NCI-H1694 (cell line): ENCODE measurements at regions not wholly inside any gene's neighbourhood (a gene's known extent, or its start where the extent isn't known, plus 50 kb on each side); places are given as distances from the start of the nearest gene placed in this dataset.

Experiments
- DNase-seq: peaks from one replicate; lab custom pipeline; 2025; lab: John Stamatoyannopoulos, UW

GRCh38 chr15:62545467-62546227 lies 380.6 kb upstream of the C2CD4B start:
- no peak for DNase-seq

- DNase-seq = no peak
Measured at GRCh38 chr15:62546628-62547027, 381.5 kb upstream of the C2CD4B start.

GRCh38 chr15:62547584-62547983 lies 382.5 kb upstream of the C2CD4B start:
- no peak for DNase-seq

GRCh38 chr15:62549345-62549970 lies 384.4 kb upstream of the C2CD4B start:
- DNase-seq = peak; percentile 9

- DNase-seq = no peak
Measured at GRCh38 chr15:62550106-62550505, 385.0 kb upstream of the C2CD4B start.

- DNase-seq = no peak
Measured at GRCh38 chr15:62552444-62552843, 387.4 kb upstream of the C2CD4B start.

GRCh38 chr15:62553911-62554563 lies 389.0 kb upstream of the C2CD4B start:
- DNase-seq = no peak

- DNase-seq = no peak
Measured at GRCh38 chr15:62558640-62559380, 393.7 kb upstream of the C2CD4B start.

GRCh38 chr15:62559381-62559733 lies 394.3 kb upstream of the C2CD4B start:
- no peak for DNase-seq

- DNase-seq = no peak
Measured at GRCh38 chr15:62561059-62561519, 396.0 kb upstream of the C2CD4B start.

- DNase-seq = no peak
Measured at GRCh38 chr15:62561571-62561970, 396.5 kb upstream of the C2CD4B start.

GRCh38 chr15:62564886-62565633 lies 400.0 kb upstream of the C2CD4B start:
- no peak for DNase-seq

GRCh38 chr15:62565634-62566026 lies 400.5 kb upstream of the C2CD4B start:
- DNase-seq = no peak

GRCh38 chr15:62566248-62566647 lies 401.2 kb upstream of the C2CD4B start:
- DNase-seq = no peak

GRCh38 chr15:62567501-62567900 lies 402.4 kb upstream of the C2CD4B start:
- no peak for DNase-seq

GRCh38 chr15:62568004-62568403 lies 402.9 kb upstream of the C2CD4B start:
- no peak for DNase-seq

- DNase-seq = no peak
Measured at GRCh38 chr15:62568702-62569101, 403.6 kb upstream of the C2CD4B start.

- DNase-seq = no peak
Measured at GRCh38 chr15:62569460-62570404, 404.6 kb upstream of the C2CD4B start.

GRCh38 chr15:62570405-62570783 lies 405.3 kb upstream of the C2CD4B start:
- DNase-seq = no peak

- no peak for DNase-seq
Measured at GRCh38 chr15:62571072-62571471, 406.0 kb upstream of the C2CD4B start.

- DNase-seq = no peak
Measured at GRCh38 chr15:62572797-62573196, 407.7 kb upstream of the C2CD4B start.
